Fibroblast of villous mesenchyme (primary cell): ENCODE measurements at regions not wholly inside any gene's neighbourhood (a gene's known extent, or its start where the extent isn't known, plus 50 kb on each side); places are given as distances from the start of the nearest gene placed in this dataset.
"Not testable (repeated sequence)": the region's sequence is repeated elsewhere in the genome, so short reads cannot be mapped to it uniquely, and the experiment has no call there.

Experiments used
- DNase-seq: peaks from one replicate; pipeline ENCODE4 v3.0.0-alpha.2; 2010; ENCODE audit warnings: low read depth
- H3K4me3 ChIP-seq: 2 replicates; pipeline ENCODE4 v1.5.1; 2011; ENCODE audit warnings: low read depth, mild to moderate bottlenecking, low read length
- CTCF ChIP-seq: IDR thresholded peaks from 2 replicates; pipeline ENCODE4 v1.5.1; 2012; ENCODE audit warnings: low read depth, mild to moderate bottlenecking, low read length; ENCODE audit not compliant: insufficient read depth

DNA sequence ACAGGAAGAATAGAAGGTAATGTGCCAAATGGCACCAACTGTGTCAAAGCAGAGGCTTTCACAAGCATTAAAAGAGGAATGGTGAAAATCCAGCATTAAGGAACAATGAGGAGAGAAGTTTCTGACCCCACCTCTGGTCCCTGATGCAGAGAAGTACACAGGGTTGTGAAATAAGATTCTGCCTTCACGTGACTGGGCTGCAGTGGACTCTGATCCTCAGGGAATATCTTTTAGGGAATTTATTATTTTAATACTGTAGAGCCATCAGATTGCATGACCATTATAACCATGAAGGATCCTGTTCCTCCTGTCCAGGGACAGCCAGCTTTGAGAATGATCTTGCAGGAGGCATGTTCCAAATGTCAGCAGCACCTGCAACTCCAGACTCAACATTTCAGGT lies 74.4 kb upstream of the FAR1 start:
- H3K4me3 ChIP-seq = no peak overlapping the region
- no peak for DNase-seq
- no peak for TF ChIP-seq CTCF

DNA sequence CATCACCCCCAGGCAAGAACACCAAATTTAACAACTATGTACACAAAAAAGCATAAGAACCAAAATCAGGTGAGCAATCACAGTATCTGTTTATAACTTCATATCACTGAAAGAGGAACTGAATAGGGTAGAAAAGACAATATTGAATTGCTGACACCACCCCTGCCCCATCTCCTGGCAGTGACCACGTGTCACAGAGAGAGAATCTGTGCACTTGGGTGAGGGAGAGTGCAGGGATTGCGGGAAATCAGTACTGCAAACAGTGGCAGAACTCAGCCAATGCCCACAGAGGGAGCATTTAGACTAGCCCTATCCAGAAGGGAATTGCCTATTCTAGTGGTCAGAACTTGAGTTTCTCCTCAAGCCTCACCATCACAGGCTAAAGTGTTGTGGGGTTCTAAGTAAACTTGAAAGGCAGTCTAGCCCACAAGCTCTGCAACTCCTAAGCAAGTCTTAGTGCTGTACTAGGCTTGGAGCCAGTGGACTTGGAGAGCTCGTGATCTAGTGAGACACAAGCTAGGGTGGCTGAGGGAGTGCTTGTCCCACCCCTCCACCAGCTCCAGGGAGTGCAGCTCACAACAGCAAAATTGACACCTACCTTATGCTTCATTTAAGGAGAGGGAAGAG lies 82.8 kb upstream of the PTH start:
- DNase-seq = no peak
- no peak for TF ChIP-seq CTCF
- H3K4me3 ChIP-seq = no peak overlapping the region

- TF ChIP-seq CTCF = no peak
- no peak for DNase-seq
- H3K4me3 ChIP-seq = no peak overlapping the region
These were observed 82.1 kb upstream of the PTH start for GRCh38 chr11:13577881-13578280.

DNA sequence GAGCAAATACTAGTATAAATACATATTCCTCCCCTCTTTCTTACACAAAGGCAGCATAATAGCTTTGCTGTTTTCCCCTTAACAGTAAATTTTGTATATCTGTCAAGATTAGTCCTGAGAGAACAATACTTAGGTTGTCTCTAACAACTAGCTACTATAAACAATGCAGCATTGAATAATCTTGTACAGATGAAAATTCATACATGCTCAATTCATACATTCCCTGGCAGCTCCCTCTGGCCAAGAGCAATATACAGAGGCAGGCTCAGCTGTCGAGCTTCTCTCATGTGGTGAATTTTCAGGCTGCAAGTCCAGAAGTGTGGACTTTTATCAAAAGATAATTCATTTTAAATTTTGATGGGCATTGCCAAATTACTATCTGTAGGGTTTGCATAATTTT lies 81.2 kb upstream of the PTH start:
- no peak for DNase-seq
- no peak for TF ChIP-seq CTCF
- H3K4me3 ChIP-seq = no peak overlapping the region

- not testable (repeated sequence) for H3K4me3 ChIP-seq, DNase-seq
These were observed 79.6 kb upstream of the PTH start for GRCh38 chr11:13575385-13575784.

DNA sequence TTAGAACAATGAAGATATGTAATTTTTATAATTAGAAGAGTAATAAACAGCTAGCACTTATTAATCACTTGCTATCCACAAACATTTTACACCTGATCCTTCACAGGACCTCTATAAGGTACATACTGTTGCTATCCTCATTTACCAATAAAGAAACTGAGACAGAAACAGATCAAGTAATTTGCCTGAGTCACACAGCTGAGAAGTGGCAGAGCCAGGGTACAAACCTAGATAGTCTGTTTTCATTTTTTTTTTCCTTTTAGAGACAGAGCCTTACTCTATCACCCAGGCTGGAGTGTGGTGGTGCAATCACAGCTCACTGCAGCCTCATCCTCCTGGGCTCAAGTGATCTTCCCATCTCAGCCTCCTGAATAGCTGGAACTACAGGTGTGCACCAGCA lies 71.8 kb upstream of the PTH start:
- no peak overlapping the region for H3K4me3 ChIP-seq
- no peak for TF ChIP-seq CTCF
- DNase-seq = no peak

DNA sequence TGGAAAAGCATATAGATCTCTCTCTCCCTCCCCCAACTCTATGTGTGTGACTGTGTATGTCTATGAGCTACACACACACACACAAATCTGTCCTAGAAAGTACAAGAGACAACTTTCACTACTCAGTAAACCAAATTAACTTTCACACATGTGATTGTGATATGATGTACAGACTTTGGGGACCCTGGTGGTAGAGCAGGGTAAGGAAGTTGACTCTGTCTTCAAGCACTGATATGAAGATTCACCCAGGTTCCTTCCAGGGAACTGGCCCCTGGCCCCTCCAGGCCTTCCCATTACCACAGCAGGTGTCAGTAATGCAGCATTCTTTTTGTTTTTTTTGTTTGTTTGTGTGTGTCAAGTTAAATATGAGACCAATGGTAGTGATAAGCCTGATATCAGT lies 66.1 kb upstream of the PTH start:
- no peak for TF ChIP-seq CTCF
- no peak for DNase-seq
- no peak overlapping the region for H3K4me3 ChIP-seq

DNA sequence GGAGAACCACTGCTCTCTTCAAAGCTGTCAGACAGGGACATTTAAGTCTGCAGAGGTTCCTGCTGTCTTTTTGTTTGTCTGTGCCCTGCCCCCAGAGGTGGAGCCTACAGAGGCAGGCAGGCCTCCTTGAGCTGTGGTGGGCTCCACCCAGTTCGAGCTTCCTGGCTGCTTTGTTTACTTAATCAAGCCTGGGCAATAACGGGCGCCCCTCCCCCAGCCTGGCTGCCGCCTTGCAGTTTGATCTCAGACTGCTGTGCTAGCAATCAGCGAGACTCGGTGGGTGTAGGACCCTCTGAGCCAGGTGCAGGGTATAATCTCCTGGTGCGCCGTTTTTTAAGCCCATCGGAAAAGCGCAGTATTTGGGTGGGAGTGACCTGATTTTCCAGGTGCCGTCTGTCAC lies 64.5 kb upstream of the PTH start:
- not testable (repeated sequence) for H3K4me3 ChIP-seq, DNase-seq
